Neural progenitor cell (in vitro differentiated cells): ENCODE measurements at regions not wholly inside any gene's neighbourhood (a gene's known extent, or its start where the extent isn't known, plus 50 kb on each side); places are given as distances from the start of the nearest gene placed in this dataset.

ENCODE experiments used
- DNase-seq: peaks from one replicate; pipeline ENCODE4 v3.0.0-alpha.2; 2016; ENCODE audit warnings: low spot score
- H2AFZ ChIP-seq: fragments of 200-600 bp; sonication (generic); replicated peaks from 2 replicates; pipeline ENCODE4 v1.6.1; 2016; ENCODE audit warnings: antibody characterized with exemption
- H3F3A ChIP-seq: fragments of 200-600 bp; sonication (generic); 2 replicates; pipeline ENCODE4 v1.6.1; 2016; ENCODE audit warnings: antibody characterized with exemption, low read depth
- H3K27ac ChIP-seq: fragments of 200-600 bp; sonication (generic); 2 replicates; pipeline ENCODE4 v1.5.1; 2016; ENCODE audit warnings: mild to moderate bottlenecking
- H3K27me3 ChIP-seq: fragments of 200-600 bp; sonication (generic); 2 replicates; pipeline ENCODE4 v1.6.1; 2016; ENCODE audit warnings: mild to moderate bottlenecking, moderate library complexity
- H3K36me3 ChIP-seq: fragments of 200-600 bp; sonication (generic); 2 replicates; pipeline ENCODE4 v1.5.1; 2016
- H3K4me1 ChIP-seq: fragments of 200-600 bp; sonication (generic); 2 replicates; pipeline ENCODE4 v1.6.1; 2016; ENCODE audit warnings: mixed run types
- H3K4me2 ChIP-seq: fragments of 200-600 bp; sonication (generic); 2 replicates; pipeline ENCODE4 v1.6.1; 2016
- H3K4me3 ChIP-seq: fragments of 200-600 bp; sonication (generic); 2 replicates; pipeline ENCODE4 v1.5.1; 2016
- H3K79me2 ChIP-seq: fragments of 200-600 bp; sonication (generic); 2 replicates; pipeline ENCODE4 v1.6.1; 2016; ENCODE audit warnings: low read depth
- H3K9ac ChIP-seq: fragments of 200-600 bp; sonication (generic); 2 replicates; pipeline ENCODE4 v1.6.1; 2016
- H3K9me3 ChIP-seq: fragments of 200-600 bp; sonication (generic); 2 replicates; pipeline ENCODE4 v1.5.1; 2016; ENCODE audit warnings: low read depth
- H4K20me1 ChIP-seq: fragments of 200-600 bp; sonication (generic); 2 replicates; pipeline ENCODE4 v1.6.1; 2016; ENCODE audit warnings: low read depth
- H3K27ac Mint-ChIP-seq: 3 replicates; pipeline ENCODE4 v1.8.0; 2021; ENCODE audit warnings: mixed read lengths
- H3K27me3 Mint-ChIP-seq: 2 replicates; pipeline ENCODE4 v1.8.0; 2022; ENCODE audit warnings: low read depth, mild to moderate bottlenecking, inconsistent platforms, moderate library complexity, mixed read lengths; ENCODE audit not compliant: insufficient read depth
- H3K36me3 Mint-ChIP-seq: 3 replicates; pipeline ENCODE4 v1.8.0; 2021; ENCODE audit warnings: mixed read lengths
- H3K4me1 Mint-ChIP-seq: 3 replicates; pipeline ENCODE4 v1.8.0; 2021; ENCODE audit warnings: mixed read lengths
- H3K4me3 Mint-ChIP-seq: 3 replicates; pipeline ENCODE4 v1.8.0; 2021; ENCODE audit warnings: mild to moderate bottlenecking, moderate library complexity, mixed read lengths
- H3K9me3 Mint-ChIP-seq: 3 replicates; pipeline ENCODE4 v1.8.0; 2020; ENCODE audit warnings: mixed read lengths
- CTCF ChIP-seq: fragments of 200-600 bp; sonication (generic); IDR thresholded peaks from 2 replicates; pipeline ENCODE4 v1.5.1; 2017; ENCODE audit warnings: antibody characterized with exemption, mild to moderate bottlenecking
- EZH2 ChIP-seq: fragments of 200-600 bp; sonication (generic); IDR thresholded peaks from 2 replicates; pipeline ENCODE4 v1.6.1; 2017; ENCODE audit warnings: antibody characterized with exemption, mild to moderate bottlenecking, moderate library complexity
- EZH2phosphoT487 ChIP-seq: fragments of 200-600 bp; sonication (generic); IDR thresholded peaks from 2 replicates; pipeline ENCODE4 v1.6.1; 2017; ENCODE audit warnings: antibody characterized with exemption

- Histone ChIP-seq H3F3A (peaks cover 8% of the 10 kb centered on the region), H4K20me1 (no peaks in the 10 kb centered on the region), H3K4me1 (peaks cover 23% of the 10 kb centered on the region), H3K9ac (no peak overlapping the region), H3K27ac (no peak overlapping the region), H3K4me2 (peak overlapping the region; percentile 1), H3K9me3 (no peaks in the 10 kb centered on the region), H3K4me3 (no peak overlapping the region), H2AFZ (no peak overlapping the region), H3K27me3 (no peaks in the 10 kb centered on the region), H3K79me2 (no peaks in the 10 kb centered on the region), H3K36me3 (no peaks in the 10 kb centered on the region)
- H3K4me3 Mint-ChIP-seq, result no peak overlapping the region
- H3K27ac Mint-ChIP-seq, result no peak overlapping the region
- peaks cover 9% of the 10 kb centered on the region for H3K4me1 Mint-ChIP-seq
- peaks cover 6% of the 10 kb centered on the region for H3K9me3 Mint-ChIP-seq
- TF ChIP-seq EZH2phosphoT487, result no peak
- no peak for TF ChIP-seq EZH2
- no peak for TF ChIP-seq CTCF
- peaks cover 2% of the 10 kb centered on the region for H3K27me3 Mint-ChIP-seq
- H3K36me3 Mint-ChIP-seq, result no peaks in the 10 kb centered on the region
- no peak for DNase-seq
Measured at GRCh38 chr12:3431686-3432085, 59.3 kb upstream of the PRMT8 start.

GRCh38 chr12:3432176-3432742 is 58.7 kb upstream of the PRMT8 start:
- peaks cover 9% of the 10 kb centered on the region for H3K4me1 Mint-ChIP-seq
- Histone ChIP-seq H3K4me3 (no peak overlapping the region), H3F3A (peaks cover 8% of the 10 kb centered on the region), H3K4me2 (peak overlapping the region; percentile 1), H3K9ac (no peak overlapping the region), H4K20me1 (no peaks in the 10 kb centered on the region), H3K36me3 (no peaks in the 10 kb centered on the region), H3K4me1 (peaks cover 23% of the 10 kb centered on the region), H3K9me3 (no peaks in the 10 kb centered on the region), H2AFZ (peak overlapping the region; percentile 90), H3K27me3 (no peaks in the 10 kb centered on the region), H3K27ac (no peak overlapping the region), H3K79me2 (no peaks in the 10 kb centered on the region)
- H3K36me3 Mint-ChIP-seq, result no peaks in the 10 kb centered on the region
- TF ChIP-seq EZH2phosphoT487 (no peak), CTCF (no peak), EZH2 (no peak)
- no peak overlapping the region for H3K27ac Mint-ChIP-seq
- H3K27me3 Mint-ChIP-seq, result peaks cover 2% of the 10 kb centered on the region
- peak; percentile 45 for DNase-seq
- no peak overlapping the region for H3K4me3 Mint-ChIP-seq
- H3K9me3 Mint-ChIP-seq, result peaks cover 6% of the 10 kb centered on the region

GRCh38 chr12:3432868-3433267 is 58.1 kb upstream of the PRMT8 start:
- no peak for DNase-seq
- H4K20me1 ChIP-seq, result no peaks in the 10 kb centered on the region
- no peaks in the 10 kb centered on the region for H3K79me2 ChIP-seq
- Mint-ChIP-seq H3K4me3 (no peak overlapping the region), H3K4me1 (peaks cover 9% of the 10 kb centered on the region), H3K27ac (no peak overlapping the region), H3K36me3 (no peaks in the 10 kb centered on the region), H3K9me3 (peaks cover 6% of the 10 kb centered on the region), H3K27me3 (peaks cover 2% of the 10 kb centered on the region)
- H3K27ac ChIP-seq, result no peak overlapping the region
- H3K4me1 ChIP-seq, result peaks cover 21% of the 10 kb centered on the region
- H3K9ac ChIP-seq, result no peak overlapping the region
- H3F3A ChIP-seq, result peaks cover 8% of the 10 kb centered on the region
- TF ChIP-seq EZH2 (no peak), EZH2phosphoT487 (no peak), CTCF (no peak)
- H3K4me2 ChIP-seq, result peak overlapping the region; percentile 1
- no peak overlapping the region for H3K4me3 ChIP-seq
- H2AFZ ChIP-seq, result peak overlapping the region; percentile 90
- no peaks in the 10 kb centered on the region for H3K36me3 ChIP-seq
- H3K9me3 ChIP-seq, result no peaks in the 10 kb centered on the region
- no peaks in the 10 kb centered on the region for H3K27me3 ChIP-seq
